Endodermal cell (in vitro differentiated cells): ENCODE measurements at regions not wholly inside any gene's neighbourhood (a gene's known extent, or its start where the extent isn't known, plus 50 kb on each side); places are given as distances from the start of the nearest gene placed in this dataset.

ENCODE experiments used
- DNase-seq: peaks from one replicate; pipeline ENCODE4 v3.0.0-alpha.2; 2017
- H3K27ac ChIP-seq: 2 replicates; pipeline ENCODE4 v1.5.1; 2013; ENCODE audit warnings: mild to moderate bottlenecking, low read depth, low read length, moderate library complexity
- H3K27me3 ChIP-seq: 2 replicates; pipeline ENCODE4 v1.6.1; 2013; ENCODE audit warnings: mild to moderate bottlenecking, low read length, moderate library complexity; ENCODE audit not compliant: insufficient read depth, control insufficient read depth, poor library complexity, severe bottlenecking
- H3K36me3 ChIP-seq: 2 replicates; pipeline ENCODE4 v1.7.0; 2013; ENCODE audit warnings: mild to moderate bottlenecking, low read length, moderate library complexity; ENCODE audit not compliant: control insufficient read depth, insufficient read depth
- H3K4me1 ChIP-seq: one replicate; pipeline ENCODE4 v1.7.0; 2013; ENCODE audit warnings: low read length; ENCODE audit not compliant: control insufficient read depth, insufficient read depth
- H3K4me3 ChIP-seq: 2 replicates; pipeline ENCODE4 v1.5.1; 2013; ENCODE audit warnings: mild to moderate bottlenecking, low read length, moderate library complexity
- H3K9ac ChIP-seq: 2 replicates; pipeline ENCODE4 v1.6.1; 2013; ENCODE audit warnings: mild to moderate bottlenecking, low read length, moderate library complexity; ENCODE audit not compliant: poor library complexity, severe bottlenecking; ENCODE audit errors: extremely low read depth
- H3K9me3 ChIP-seq: 2 replicates; pipeline ENCODE4 v1.6.1; 2013; ENCODE audit warnings: mild to moderate bottlenecking, low read length, moderate library complexity; ENCODE audit not compliant: control insufficient read depth
- H3K27ac Mint-ChIP-seq: 2 replicates; pipeline ENCODE4 v1.8.0; 2020; ENCODE audit warnings: mixed read lengths
- H3K27me3 Mint-ChIP-seq: 2 replicates; pipeline ENCODE4 v1.8.0; 2021; ENCODE audit warnings: mild to moderate bottlenecking, mixed read lengths; ENCODE audit not compliant: insufficient read depth
- H3K36me3 Mint-ChIP-seq: 2 replicates; pipeline ENCODE4 v1.8.0; 2020; ENCODE audit warnings: low read depth, mixed read lengths
- H3K4me1 Mint-ChIP-seq: 2 replicates; pipeline ENCODE4 v1.8.0; 2020; ENCODE audit warnings: mixed read lengths
- H3K4me3 Mint-ChIP-seq: 2 replicates; pipeline ENCODE4 v1.8.0; 2020; ENCODE audit warnings: mild to moderate bottlenecking, moderate library complexity, mixed read lengths
- H3K9me3 Mint-ChIP-seq: 2 replicates; pipeline ENCODE4 v1.8.0; 2020; ENCODE audit warnings: mild to moderate bottlenecking, mixed read lengths
- CTCF ChIP-seq: fragments of 200-600 bp; sonication (generic); conservative IDR thresholded peaks from 2 replicates; pipeline ENCODE4 v1.5.0; 2021; ENCODE audit warnings: antibody characterized with exemption, mild to moderate bottlenecking
- WGBS, 2 experiments: methylation state at CpG; one replicate each; pipeline versions ENCODE4 v1.1.5 to v1.1.7; 2013; ENCODE audit warnings: missing lambda C conversion rate in 2 of 2, mixed read lengths in 1 of 2; ENCODE audit not compliant: insufficient coverage in 1 of 2, insufficient read length in 1 of 2; 5-methylcytosine and 5-hydroxymethylcytosine counted together

- no peaks in the 10 kb centered on the region for H3K4me1 Mint-ChIP-seq
- Histone ChIP-seq H3K9ac (no peak overlapping the region), H3K36me3 (no peaks in the 10 kb centered on the region), H3K4me3 (no peak overlapping the region), H3K9me3 (no peaks in the 10 kb centered on the region), H3K27ac (no peak overlapping the region), H3K4me1 (no peaks in the 10 kb centered on the region), H3K27me3 (no peaks in the 10 kb centered on the region)
- peaks cover 8% of the 10 kb centered on the region for H3K27me3 Mint-ChIP-seq
- WGBS, 2 experiments, result 92 to 100% methylated on average over 4 of the region's 4 CpGs
- DNase-seq, result no peak
- TF ChIP-seq CTCF, result no peak
- H3K36me3 Mint-ChIP-seq, result no peaks in the 10 kb centered on the region
- H3K9me3 Mint-ChIP-seq, result no peaks in the 10 kb centered on the region
- no peak overlapping the region for H3K4me3 Mint-ChIP-seq
- H3K27ac Mint-ChIP-seq, result no peak overlapping the region
These were observed 91.4 kb upstream of the ZNF462 start for GRCh38 chr9:106771608-106772007.

DNA sequence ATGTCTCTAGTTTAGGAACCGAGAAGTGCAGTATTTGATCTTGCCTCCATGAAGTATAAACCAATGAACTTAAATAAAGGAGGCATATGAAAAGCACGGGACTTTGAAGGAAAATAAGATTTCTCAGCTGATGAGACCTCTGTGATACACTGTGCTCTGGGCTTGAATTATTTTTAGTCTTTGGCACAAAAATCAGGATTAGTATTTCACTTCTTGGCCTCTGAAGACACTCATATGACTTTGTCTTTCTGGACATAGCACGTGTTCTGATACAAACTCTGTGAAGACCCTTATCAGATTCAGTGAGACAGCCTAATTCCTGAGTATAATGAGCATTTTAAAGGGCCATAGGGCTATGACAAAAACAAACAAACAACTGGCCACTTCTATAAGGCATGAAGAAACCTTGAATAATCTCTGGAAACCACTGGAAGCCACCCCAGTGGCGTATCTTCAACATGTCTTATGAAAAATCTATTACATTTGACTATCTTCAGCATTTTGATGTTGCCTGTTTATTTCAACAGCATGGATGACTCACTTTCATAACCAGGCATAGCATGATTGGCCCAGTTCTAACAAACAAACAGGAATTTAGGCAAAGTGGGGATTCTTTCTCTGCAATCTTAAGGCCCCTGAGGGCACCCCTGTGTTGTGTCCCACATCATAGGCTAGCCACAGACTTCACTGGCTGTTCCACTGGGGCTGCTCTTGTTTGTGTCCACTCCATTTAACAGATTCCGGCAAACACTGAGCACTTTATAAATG lies 90.3 kb upstream of the ZNF462 start:
- H3K27me3 Mint-ChIP-seq, result peaks cover 8% of the 10 kb centered on the region
- 90 to 91% methylated on average over 3 to 5 of the region's 5 CpGs for WGBS, 2 experiments
- H3K9me3 ChIP-seq, result no peaks in the 10 kb centered on the region
- no peak overlapping the region for H3K9ac ChIP-seq
- no peaks in the 10 kb centered on the region for H3K36me3 ChIP-seq
- DNase-seq, result no peak
- no peaks in the 10 kb centered on the region for H3K9me3 Mint-ChIP-seq
- no peak overlapping the region for H3K27ac Mint-ChIP-seq
- no peaks in the 10 kb centered on the region for H3K36me3 Mint-ChIP-seq
- H3K4me3 Mint-ChIP-seq, result no peak overlapping the region
- H3K27me3 ChIP-seq, result no peaks in the 10 kb centered on the region
- no peak overlapping the region for H3K27ac ChIP-seq
- no peaks in the 10 kb centered on the region for H3K4me1 ChIP-seq
- no peak overlapping the region for H3K4me3 ChIP-seq
- H3K4me1 Mint-ChIP-seq, result no peaks in the 10 kb centered on the region
- no peak for TF ChIP-seq CTCF

- Mint-ChIP-seq H3K27me3 (peaks cover 5% of the 10 kb centered on the region), H3K27ac (no peak overlapping the region), H3K36me3 (no peaks in the 10 kb centered on the region), H3K4me1 (no peaks in the 10 kb centered on the region), H3K9me3 (no peaks in the 10 kb centered on the region), H3K4me3 (no peak overlapping the region)
- Histone ChIP-seq H3K4me1 (no peaks in the 10 kb centered on the region), H3K4me3 (no peak overlapping the region), H3K9ac (no peak overlapping the region), H3K27ac (no peak overlapping the region), H3K9me3 (no peaks in the 10 kb centered on the region), H3K27me3 (no peaks in the 10 kb centered on the region), H3K36me3 (no peaks in the 10 kb centered on the region)
- WGBS, 2 experiments, result 84 to 90% methylated on average over 6 to 7 of the region's 7 CpGs
- DNase-seq, result no peak
- TF ChIP-seq CTCF, result no peak
These were observed 89.2 kb upstream of the ZNF462 start for GRCh38 chr9:106773750-106774149.
